Nephron (organoid): ENCODE measurements at regions not wholly inside any gene's neighbourhood (a gene's known extent, or its start where the extent isn't known, plus 50 kb on each side); places are given as distances from the start of the nearest gene placed in this dataset.

ENCODE experiments used
- H3K27ac Mint-ChIP-seq, 3 experiments: 2 replicates each; pipeline ENCODE4 v1.8.0; 2020; ENCODE audit warnings: mixed read lengths in 3 of 3, mild to moderate bottlenecking in 2 of 3, moderate library complexity in 1 of 3
- H3K27me3 Mint-ChIP-seq: 2 replicates; pipeline ENCODE4 v1.8.0; 2021; ENCODE audit warnings: low read depth, mild to moderate bottlenecking, moderate library complexity, mixed read lengths
- H3K36me3 Mint-ChIP-seq: 2 replicates; pipeline ENCODE4 v1.8.0; 2020; ENCODE audit warnings: low read depth, mixed read lengths
- H3K4me1 Mint-ChIP-seq: 2 replicates; pipeline ENCODE4 v1.8.0; 2020; ENCODE audit warnings: mixed read lengths
- H3K4me3 Mint-ChIP-seq, 3 experiments: 2 replicates each; pipeline ENCODE4 v1.8.0; 2020; ENCODE audit warnings: mild to moderate bottlenecking in 3 of 3, mixed read lengths in 3 of 3, moderate library complexity in 2 of 3
- H3K9me3 Mint-ChIP-seq: 2 replicates; pipeline ENCODE4 v1.8.0; 2020; ENCODE audit warnings: mixed read lengths
- CTCF ChIP-seq, 3 experiments: fragments of 200-600 bp; sonication (generic); IDR thresholded peaks; one replicate each; pipeline ENCODE4 v1.5.0; 2021; ENCODE audit warnings: antibody characterized with exemption in 3 of 3; ENCODE audit not compliant: unreplicated experiment in 3 of 3

GRCh38 chr13:62643799-62644524 is 1228.3 kb upstream of the PCDH20 start:
- no peaks in the 10 kb centered on the region for H3K27me3 Mint-ChIP-seq
- H3K27ac Mint-ChIP-seq = peak overlapping the region in 1 of 3 experiments; percentile 69
- H3K4me1 Mint-ChIP-seq = peaks cover 8% of the 10 kb centered on the region
- no peaks in the 10 kb centered on the region for H3K9me3 Mint-ChIP-seq
- TF ChIP-seq CTCF (IDR thresholded peaks at IDR 0.05; ENCODE audit: unreplicated experiment in 3 of 3) = no peak
- H3K4me3 Mint-ChIP-seq = no peak overlapping the region
- no peaks in the 10 kb centered on the region for H3K36me3 Mint-ChIP-seq

- no peak overlapping the region for H3K4me3 Mint-ChIP-seq
- peaks cover 8% of the 10 kb centered on the region for H3K4me1 Mint-ChIP-seq
- no peak for TF ChIP-seq CTCF (IDR thresholded peaks at IDR 0.05; ENCODE audit: unreplicated experiment in 3 of 3)
- no peaks in the 10 kb centered on the region for H3K27me3 Mint-ChIP-seq
- no peaks in the 10 kb centered on the region for H3K36me3 Mint-ChIP-seq
- peak overlapping the region in 1 of 3 experiments; percentile 2 for H3K27ac Mint-ChIP-seq
- no peaks in the 10 kb centered on the region for H3K9me3 Mint-ChIP-seq
Observed at GRCh38 chr13:62643007-62643483, 1227.4 kb upstream of the PCDH20 start.

GRCh38 chr13:62635161-62635560 is 1219.5 kb upstream of the PCDH20 start:
- peaks cover 6% of the 10 kb centered on the region for H3K4me1 Mint-ChIP-seq

GRCh38 chr13:62633448-62633847 is 1217.8 kb upstream of the PCDH20 start:
- peaks cover 14% of the 10 kb centered on the region for H3K4me1 Mint-ChIP-seq
- no peak for TF ChIP-seq CTCF (IDR thresholded peaks at IDR 0.05; ENCODE audit: unreplicated experiment in 3 of 3)
- H3K36me3 Mint-ChIP-seq = no peaks in the 10 kb centered on the region

More at GRCh38 chr13:62635161-62635560, 1219.5 kb upstream of the PCDH20 start:
- Mint-ChIP-seq H3K4me3 (no peak overlapping the region), H3K27me3 (no peaks in the 10 kb centered on the region), H3K27ac (no peak overlapping the region), H3K36me3 (no peaks in the 10 kb centered on the region), H3K9me3 (no peaks in the 10 kb centered on the region)
- no peak for TF ChIP-seq CTCF (IDR thresholded peaks at IDR 0.05; ENCODE audit: unreplicated experiment in 3 of 3)

GRCh38 chr13:62631619-62632018 is 1216.0 kb upstream of the PCDH20 start:
- no peaks in the 10 kb centered on the region for H3K36me3 Mint-ChIP-seq
- no peaks in the 10 kb centered on the region for H3K27me3 Mint-ChIP-seq
- H3K27ac Mint-ChIP-seq = no peak overlapping the region
- no peaks in the 10 kb centered on the region for H3K9me3 Mint-ChIP-seq
- peaks cover 19% of the 10 kb centered on the region for H3K4me1 Mint-ChIP-seq
- no peak overlapping the region for H3K4me3 Mint-ChIP-seq
- no peak for TF ChIP-seq CTCF (IDR thresholded peaks at IDR 0.05; ENCODE audit: unreplicated experiment in 3 of 3)

More at GRCh38 chr13:62633448-62633847, 1217.8 kb upstream of the PCDH20 start:
- Mint-ChIP-seq H3K4me3 (no peak overlapping the region), H3K9me3 (no peaks in the 10 kb centered on the region), H3K27me3 (no peaks in the 10 kb centered on the region), H3K27ac (no peak overlapping the region)

- no peak overlapping the region for H3K27ac Mint-ChIP-seq
- H3K36me3 Mint-ChIP-seq = no peaks in the 10 kb centered on the region
- H3K9me3 Mint-ChIP-seq = no peaks in the 10 kb centered on the region
- H3K4me1 Mint-ChIP-seq = peaks cover 19% of the 10 kb centered on the region
- TF ChIP-seq CTCF (IDR thresholded peaks at IDR 0.05; ENCODE audit: unreplicated experiment in 3 of 3) = no peak
- no peaks in the 10 kb centered on the region for H3K27me3 Mint-ChIP-seq
- no peak overlapping the region for H3K4me3 Mint-ChIP-seq
Observed at GRCh38 chr13:62631124-62631523, 1215.5 kb upstream of the PCDH20 start.
